ENCODE measurements at regions not wholly inside any gene's neighbourhood (a gene's known extent, or its start where the extent isn't known, plus 50 kb on each side); places are given as distances from the start of the nearest gene placed in this dataset.
"Not testable (repeated sequence)": the region's sequence is repeated elsewhere in the genome, so short reads cannot be mapped to it uniquely, and the experiment has no call there.

GRCh38 chr3:40745381-40746106, 220.8 kb downstream of the ZNF621 start:
- DNase-seq (ENCODE audit: low read depth in 2 of 2, low spot score in 1 of 2), result no peak

- DNase-seq (ENCODE audit: low read depth in 2 of 2, low spot score in 1 of 2), result no peak
These were observed 226.9 kb downstream of the ZNF621 start for GRCh38 chr3:40751666-40752065.

- DNase-seq (ENCODE audit: low read depth in 2 of 2, low spot score in 1 of 2), result no peak
These were observed 227.7 kb downstream of the ZNF621 start for GRCh38 chr3:40752492-40752891.

GRCh38 chr3:40753291-40753770, 228.6 kb downstream of the ZNF621 start:
- no peak for DNase-seq (ENCODE audit: low read depth in 2 of 2, low spot score in 1 of 2)

GRCh38 chr3:40753951-40754350, 229.2 kb downstream of the ZNF621 start:
- DNase-seq (ENCODE audit: low read depth in 2 of 2, low spot score in 1 of 2), result no peak

- no peak for DNase-seq (ENCODE audit: low read depth in 2 of 2, low spot score in 1 of 2)
These were observed 230.2 kb downstream of the ZNF621 start for GRCh38 chr3:40754994-40755393.

- DNase-seq (ENCODE audit: low read depth in 2 of 2, low spot score in 1 of 2), result no peak
These were observed 231.7 kb downstream of the ZNF621 start for GRCh38 chr3:40756500-40756899.

- DNase-seq (ENCODE audit: low read depth in 2 of 2, low spot score in 1 of 2), result not testable (repeated sequence)
These were observed 238.0 kb downstream of the ZNF621 start for GRCh38 chr3:40762771-40763170.

- DNase-seq (ENCODE audit: low read depth in 2 of 2, low spot score in 1 of 2), result no peak
These were observed 239.0 kb downstream of the ZNF621 start for GRCh38 chr3:40763807-40764206.

- DNase-seq (ENCODE audit: low read depth in 2 of 2, low spot score in 1 of 2), result no peak
These were observed 240.0 kb downstream of the ZNF621 start for GRCh38 chr3:40764747-40765146.

GRCh38 chr3:40765884-40766283, 241.1 kb downstream of the ZNF621 start:
- DNase-seq (ENCODE audit: low read depth in 2 of 2, low spot score in 1 of 2), result no peak

GRCh38 chr3:40766396-40766795, 241.6 kb downstream of the ZNF621 start:
- DNase-seq (ENCODE audit: low read depth in 2 of 2, low spot score in 1 of 2), result no peak

GRCh38 chr3:40768046-40768445, 243.3 kb downstream of the ZNF621 start:
- DNase-seq (ENCODE audit: low read depth in 2 of 2, low spot score in 1 of 2), result no peak

GRCh38 chr3:40768536-40768935, 243.8 kb downstream of the ZNF621 start:
- DNase-seq (ENCODE audit: low read depth in 2 of 2, low spot score in 1 of 2), result no peak

- DNase-seq (ENCODE audit: low read depth in 2 of 2, low spot score in 1 of 2), result no peak
These were observed 245.3 kb downstream of the ZNF621 start for GRCh38 chr3:40770061-40770460.

- DNase-seq (ENCODE audit: low read depth in 2 of 2, low spot score in 1 of 2), result no peak
These were observed 246.4 kb downstream of the ZNF621 start for GRCh38 chr3:40771112-40771511.

GRCh38 chr3:40779039-40779438, 254.3 kb downstream of the ZNF621 start:
- no peak for DNase-seq (ENCODE audit: low read depth in 2 of 2, low spot score in 1 of 2)

GRCh38 chr3:40780291-40780924, 255.6 kb downstream of the ZNF621 start:
- no peak for DNase-seq (ENCODE audit: low read depth in 2 of 2, low spot score in 1 of 2)

GRCh38 chr3:40780925-40781406, 256.2 kb downstream of the ZNF621 start:
- DNase-seq (ENCODE audit: low read depth in 2 of 2, low spot score in 1 of 2), result no peak

GRCh38 chr3:40782111-40782721, 257.5 kb downstream of the ZNF621 start:
- no peak for DNase-seq (ENCODE audit: low read depth in 2 of 2, low spot score in 1 of 2)

- no peak for DNase-seq (ENCODE audit: low read depth in 2 of 2, low spot score in 1 of 2)
These were observed 266.0 kb downstream of the ZNF621 start for GRCh38 chr3:40790746-40791145.

GRCh38 chr3:40793730-40794129, 269.0 kb downstream of the ZNF621 start:
- no peak for DNase-seq (ENCODE audit: low read depth in 2 of 2, low spot score in 1 of 2)
